WTC11 (cell line): ENCODE measurements at regions not wholly inside any gene's neighbourhood (a gene's known extent, or its start where the extent isn't known, plus 50 kb on each side); places are given as distances from the start of the nearest gene placed in this dataset.

Experiments used
- ATAC-seq: fragments of 200-7000 bp; cut with Tn5 transposase; 2 replicates; pipeline ENCODE4 v1.10.0; 2021; ENCODE audit warnings: mild to moderate bottlenecking, moderate library complexity
- CTCF ChIA-PET: fragments of 300-600 bp; sonication (Branson Sonifier 250); formaldehyde crosslinking; loops from one replicate; lab custom pipeline; 2021; ENCODE audit warnings: antibody characterized with exemption; lab: Charles Lee
- POLR2A ChIA-PET: fragments of 350-600 bp; sonication (Branson Sonifier 250); formaldehyde crosslinking; loops from one replicate; lab custom pipeline; 2021; ENCODE audit warnings: antibody characterized with exemption; lab: Charles Lee
- DNase-seq: peaks from one replicate; pipeline ENCODE4 v3.0.0; 2021; ENCODE audit warnings: low spot score
- H3K27ac Mint-ChIP-seq: 2 replicates; pipeline ENCODE4 v1.8.0; 2021; ENCODE audit warnings: mixed read lengths
- H3K27me3 Mint-ChIP-seq: 2 replicates; pipeline ENCODE4 v1.8.0; 2021; ENCODE audit warnings: low read depth, mild to moderate bottlenecking, moderate library complexity, mixed read lengths
- H3K36me3 Mint-ChIP-seq: 2 replicates; pipeline ENCODE4 v1.8.0; 2021; ENCODE audit warnings: mixed read lengths
- H3K4me1 Mint-ChIP-seq: 2 replicates; pipeline ENCODE4 v1.8.0; 2022; ENCODE audit warnings: mixed read lengths
- H3K4me3 Mint-ChIP-seq: 2 replicates; pipeline ENCODE4 v1.8.0; 2021; ENCODE audit warnings: mild to moderate bottlenecking, moderate library complexity, mixed read lengths
- H3K9me3 Mint-ChIP-seq: 2 replicates; pipeline ENCODE4 v1.8.0; 2021; ENCODE audit warnings: mixed read lengths
- ARID4B ChIP-seq: sonication (generic); formaldehyde crosslinking; IDR thresholded peaks from 2 replicates; pipeline ENCODE4 v1.8.0; 2023; ENCODE audit warnings: missing genetic modification reagents, mild to moderate bottlenecking, borderline replicate concordance
- ATF6 ChIP-seq: sonication (generic); formaldehyde crosslinking; IDR thresholded peaks from 2 replicates; pipeline ENCODE4 v1.8.1; 2023; ENCODE audit warnings: mild to moderate bottlenecking, missing genetic modification reagents
- CREB1 ChIP-seq: sonication (generic); formaldehyde crosslinking; IDR thresholded peaks from 2 replicates; pipeline ENCODE4 v1.8.0; 2023; ENCODE audit warnings: mild to moderate bottlenecking, missing genetic modification reagents
- ETV6 ChIP-seq: sonication (generic); formaldehyde crosslinking; IDR thresholded peaks from 2 replicates; pipeline ENCODE4 v1.8.1; 2022; ENCODE audit warnings: mild to moderate bottlenecking, missing genetic modification reagents
- HMGXB4 ChIP-seq: sonication (generic); formaldehyde crosslinking; IDR thresholded peaks from 2 replicates; pipeline ENCODE4 v1.8.1; 2023; ENCODE audit warnings: mild to moderate bottlenecking, moderate library complexity, missing genetic modification reagents
- JAZF1 ChIP-seq: fragments of 250-450 bp; sonication (Bioruptor Pico); IDR thresholded peaks from 2 replicates; pipeline ENCODE4 v1.9.0; 2021; ENCODE audit warnings: moderate library complexity, mild to moderate bottlenecking, inconsistent platforms
- NFE2L1 ChIP-seq: sonication (generic); formaldehyde crosslinking; IDR thresholded peaks from 2 replicates; pipeline ENCODE4 v1.8.1; 2023; ENCODE audit warnings: missing genetic modification reagents
- NFYB ChIP-seq: sonication (generic); formaldehyde crosslinking; conservative IDR thresholded peaks from 2 replicates; pipeline ENCODE4 v1.8.0; 2022; ENCODE audit warnings: low read depth, missing genetic modification reagents
- PRDM15 ChIP-seq: sonication (generic); formaldehyde crosslinking; IDR thresholded peaks from 2 replicates; pipeline ENCODE4 v1.8.0; 2022; ENCODE audit warnings: missing genetic modification reagents
- TEAD1 ChIP-seq: sonication (generic); formaldehyde crosslinking; IDR thresholded peaks from 2 replicates; pipeline ENCODE4 v1.8.0; 2022; ENCODE audit warnings: mild to moderate bottlenecking, missing genetic modification reagents
- ZNF121 ChIP-seq: sonication (generic); formaldehyde crosslinking; IDR thresholded peaks from 2 replicates; pipeline ENCODE4 v1.8.0; 2023; ENCODE audit warnings: missing genetic modification reagents
- ZNF317 ChIP-seq: sonication (generic); formaldehyde crosslinking; IDR thresholded peaks from 2 replicates; pipeline ENCODE4 v1.8.1; 2023; ENCODE audit warnings: low read depth, mild to moderate bottlenecking, moderate library complexity, missing genetic modification reagents, borderline replicate concordance
- TF ChIP-seq, protein P1 (sequence below): sonication (generic); formaldehyde crosslinking; IDR thresholded peaks from 2 replicates; pipeline ENCODE4 v1.8.1; 2023; ENCODE audit warnings: mild to moderate bottlenecking, missing genetic modification reagents
- TF ChIP-seq, protein P2 (sequence below): sonication (generic); formaldehyde crosslinking; IDR thresholded peaks from 2 replicates; pipeline ENCODE4 v1.8.1; 2023; ENCODE audit warnings: mild to moderate bottlenecking, missing genetic modification reagents, moderate library complexity

DNA sequence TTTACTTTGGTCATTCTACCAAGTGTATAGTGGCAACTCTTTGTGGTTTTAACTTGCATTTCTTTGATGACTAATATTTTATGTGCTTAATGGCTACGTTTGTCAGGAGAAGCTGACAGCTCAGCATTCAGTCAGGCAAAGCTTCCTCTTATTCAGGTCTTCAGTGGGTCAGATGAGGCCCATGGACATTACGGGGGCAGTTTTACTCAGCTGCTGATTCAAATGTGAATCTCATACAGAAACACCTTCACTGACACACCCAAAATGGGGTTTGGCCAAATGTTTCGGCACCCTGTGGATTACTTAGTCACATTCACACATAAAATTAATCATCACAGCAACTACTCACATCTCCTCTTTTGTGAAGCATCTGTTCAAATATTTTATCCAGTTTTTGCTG is 104.9 kb upstream of the PLD5 start (continued):
- TF ChIP-seq PRDM15 (CRISPR knock-in tag): no peak
- no peak for TF ChIP-seq ATF6 (CRISPR knock-in tag)
- no peak for TF ChIP-seq ARID4B
- TF ChIP-seq, protein P1, sequence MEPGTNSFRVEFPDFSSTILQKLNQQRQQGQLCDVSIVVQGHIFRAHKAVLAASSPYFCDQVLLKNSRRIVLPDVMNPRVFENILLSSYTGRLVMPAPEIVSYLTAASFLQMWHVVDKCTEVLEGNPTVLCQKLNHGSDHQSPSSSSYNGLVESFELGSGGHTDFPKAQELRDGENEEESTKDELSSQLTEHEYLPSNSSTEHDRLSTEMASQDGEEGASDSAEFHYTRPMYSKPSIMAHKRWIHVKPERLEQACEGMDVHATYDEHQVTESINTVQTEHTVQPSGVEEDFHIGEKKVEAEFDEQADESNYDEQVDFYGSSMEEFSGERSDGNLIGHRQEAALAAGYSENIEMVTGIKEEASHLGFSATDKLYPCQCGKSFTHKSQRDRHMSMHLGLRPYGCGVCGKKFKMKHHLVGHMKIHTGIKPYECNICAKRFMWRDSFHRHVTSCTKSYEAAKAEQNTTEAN (CRISPR knock-in tag): no peak
- TF ChIP-seq TEAD1 (CRISPR knock-in tag): no peak
- TF ChIP-seq JAZF1: no peak

- no peak overlapping the region for H3K4me3 Mint-ChIP-seq
Measured at GRCh38 chr1:242623756-242624155, 99.3 kb upstream of the PLD5 start.

GRCh38 chr1:242623119-242623518 is 98.6 kb upstream of the PLD5 start:
- DNase-seq (no peak), ATAC-seq (no peak)
- peaks cover 3% of the 10 kb centered on the region for H3K4me1 Mint-ChIP-seq
- H3K4me3 Mint-ChIP-seq: no peak overlapping the region
- H3K27me3 Mint-ChIP-seq: no peaks in the 10 kb centered on the region
- H3K36me3 Mint-ChIP-seq: peaks cover 5% of the 10 kb centered on the region; the same call in 1 of the 2 replicates
- H3K27ac Mint-ChIP-seq: no peak overlapping the region
- ChIA-PET CTCF (no interaction called here), POLR2A (no interaction called here)
- H3K9me3 Mint-ChIP-seq: peaks cover 27% of the 10 kb centered on the region
- TF ChIP-seq NFYB (CRISPR knock-in tag) (no peak), CREB1 (CRISPR knock-in tag) (no peak), ETV6 (CRISPR knock-in tag) (no peak), NFE2L1 (CRISPR knock-in tag) (no peak), ZNF317 (CRISPR knock-in tag) (no peak), HMGXB4 (no peak), ZNF121 (CRISPR knock-in tag) (no peak)
- TF ChIP-seq, protein P2, sequence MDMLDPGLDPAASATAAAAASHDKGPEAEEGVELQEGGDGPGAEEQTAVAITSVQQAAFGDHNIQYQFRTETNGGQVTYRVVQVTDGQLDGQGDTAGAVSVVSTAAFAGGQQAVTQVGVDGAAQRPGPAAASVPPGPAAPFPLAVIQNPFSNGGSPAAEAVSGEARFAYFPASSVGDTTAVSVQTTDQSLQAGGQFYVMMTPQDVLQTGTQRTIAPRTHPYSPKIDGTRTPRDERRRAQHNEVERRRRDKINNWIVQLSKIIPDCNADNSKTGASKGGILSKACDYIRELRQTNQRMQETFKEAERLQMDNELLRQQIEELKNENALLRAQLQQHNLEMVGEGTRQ (CRISPR knock-in tag): no peak

More at GRCh38 chr1:242623756-242624155, 99.3 kb upstream of the PLD5 start:
- no peaks in the 10 kb centered on the region for H3K27me3 Mint-ChIP-seq
- H3K36me3 Mint-ChIP-seq: peaks cover 3% of the 10 kb centered on the region; the same call in 1 of the 2 replicates
- H3K27ac Mint-ChIP-seq: no peak overlapping the region
- no peak for DNase-seq
- TF ChIP-seq HMGXB4: no peak
- TF ChIP-seq, all 79 proteins: peak for 0
- H3K4me1 Mint-ChIP-seq: peaks cover 3% of the 10 kb centered on the region
- CTCF ChIA-PET: no interaction called here
- H3K9me3 Mint-ChIP-seq: peaks cover 23% of the 10 kb centered on the region
- POLR2A ChIA-PET: no interaction called here
- ATAC-seq: no peak
